OCI-LY7 (cell line): ENCODE measurements at regions not wholly inside any gene's neighbourhood (a gene's known extent, or its start where the extent isn't known, plus 50 kb on each side); places are given as distances from the start of the nearest gene placed in this dataset.

Experiments used
- BruUV-seq: library from RNA; stranded (reverse); fragments of 400-500 nt; replicated peaks from 2 replicates; lab custom pipeline; 2021; lab: Mats Ljungman, UMichigan
- CTCF ChIA-PET: fragments of 300-600 bp; sonication (Branson Sonifier 250); formaldehyde crosslinking; loops from one replicate; lab custom pipeline; 2022; ENCODE audit warnings: antibody characterized with exemption; ENCODE audit not compliant: unreplicated experiment; lab: Charles Lee
- POLR2A ChIA-PET: fragments of 300-600 bp; sonication (Branson Sonifier 250); formaldehyde crosslinking; loops from one replicate; lab custom pipeline; 2022; ENCODE audit warnings: antibody characterized with exemption; lab: Charles Lee
- DNase-seq: peaks from one replicate; pipeline ENCODE4 v3.0.0-alpha.2; 2015; ENCODE audit warnings: low spot score
- H2AFZ ChIP-seq: fragments of 200-600 bp; sonication (generic), shearing (Covaris generic); 2 replicates; pipeline ENCODE4 v1.6.1; 2014; ENCODE audit warnings: mild to moderate bottlenecking, antibody characterized with exemption, low read length, moderate library complexity
- H3K27ac ChIP-seq: fragments of 200-600 bp; sonication (generic); 2 replicates; pipeline ENCODE4 v1.5.1; 2014; ENCODE audit warnings: mixed run types, low read depth, mild to moderate bottlenecking, moderate library complexity, low read length, inconsistent platforms; ENCODE audit not compliant: poor library complexity, severe bottlenecking
- H3K36me3 ChIP-seq: fragments of 200-600 bp; sonication (generic); 2 replicates; pipeline ENCODE4 v1.6.1; 2014; ENCODE audit warnings: mild to moderate bottlenecking, antibody characterized with exemption, low read length, moderate library complexity, mixed read lengths; ENCODE audit not compliant: insufficient read depth
- H3K4me1 ChIP-seq: fragments of 200-600 bp; sonication (generic); 2 replicates; pipeline ENCODE4 v1.5.1; 2014; ENCODE audit warnings: mild to moderate bottlenecking, low read length; ENCODE audit not compliant: insufficient read depth, poor library complexity, severe bottlenecking
- H3K4me2 ChIP-seq: fragments of 200-600 bp; sonication (generic); 2 replicates; pipeline ENCODE4 v1.6.1; 2014; ENCODE audit warnings: mild to moderate bottlenecking, low read length
- H3K4me3 ChIP-seq: fragments of 200-600 bp; sonication (generic); 2 replicates; pipeline ENCODE4 v1.5.1; 2014; ENCODE audit warnings: mild to moderate bottlenecking, low read depth, low read length; ENCODE audit not compliant: poor library complexity, severe bottlenecking
- H3K79me2 ChIP-seq: fragments of 200-600 bp; sonication (generic); 2 replicates; pipeline ENCODE4 v1.6.1; 2016; ENCODE audit warnings: low read depth, mild to moderate bottlenecking, low read length, moderate library complexity, mixed read lengths; ENCODE audit not compliant: insufficient read depth
- H3K9me2 ChIP-seq: fragments of 200-600 bp; sonication (generic); 2 replicates; pipeline ENCODE4 v1.6.1; 2016; ENCODE audit warnings: mild to moderate bottlenecking, low read length, mixed read lengths; ENCODE audit not compliant: insufficient read depth
- H3K9me3 ChIP-seq: fragments of 200-600 bp; sonication (generic); 2 replicates; pipeline ENCODE4 v1.6.1; 2014; ENCODE audit warnings: mild to moderate bottlenecking, mixed run types, low read length, mixed read lengths
- H4K20me1 ChIP-seq: fragments of 200-600 bp; sonication (generic); 2 replicates; pipeline ENCODE4 v1.6.1; 2014; ENCODE audit warnings: mild to moderate bottlenecking, antibody characterized with exemption, low read length, moderate library complexity, mixed read lengths; ENCODE audit not compliant: insufficient read depth
- EZH2phosphoT487 ChIP-seq: fragments of 200-600 bp; sonication (generic); IDR thresholded peaks from 2 replicates; pipeline ENCODE4 v1.6.1; 2018; ENCODE audit warnings: low read depth, borderline replicate concordance, mild to moderate bottlenecking, mixed run types, antibody characterized with exemption, low read length, moderate library complexity, mixed read lengths
- intact Hi-C: fragments of 100-400 bp; cut with micrococcal nuclease; formaldehyde crosslinking; loops from one replicate; pipeline ENCODE4 v1.10.0; 2022; ENCODE audit not compliant: unreplicated experiment
- TF ChIP-seq, protein P1 (sequence below): fragments of 200-600 bp; sonication (generic); conservative IDR thresholded peaks from 2 replicates; pipeline ENCODE4 v1.5.1; 2014; ENCODE audit warnings: mild to moderate bottlenecking, antibody characterized with exemption, low read length, moderate library complexity, mixed read lengths

DNA sequence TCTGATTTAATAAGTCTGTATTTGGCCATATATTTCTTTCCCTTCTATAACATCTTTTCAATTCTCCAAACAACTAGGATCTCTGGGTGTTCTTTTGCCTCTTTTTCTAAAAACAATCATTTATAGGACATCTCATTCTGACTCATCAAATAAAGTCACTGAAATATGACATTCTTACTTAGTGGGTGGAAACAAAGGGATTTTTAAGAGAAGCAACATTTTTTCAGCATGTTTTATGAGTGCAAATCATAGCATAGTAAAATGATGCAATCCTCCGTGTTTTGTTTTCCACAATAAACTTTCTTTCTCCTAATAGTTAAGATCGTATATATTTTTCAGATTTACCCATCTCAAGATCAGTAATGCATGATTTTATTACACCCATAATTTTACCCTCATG lies 179.8 kb downstream of the SPCS3 start:
- no peak for DNase-seq
- no peak overlapping the region for H3K27ac ChIP-seq
- H3K4me3 ChIP-seq: no peak overlapping the region
- H3K4me2 ChIP-seq: no peak overlapping the region
- no peak for TF ChIP-seq EZH2phosphoT487
- H3K36me3 ChIP-seq: no peaks in the 10 kb centered on the region
- H2AFZ ChIP-seq: no peak overlapping the region
- no peaks in the 10 kb centered on the region for H3K79me2 ChIP-seq
- CTCF ChIA-PET: no interaction called here
- POLR2A ChIA-PET: no interaction called here
- no peaks in the 10 kb centered on the region for H3K9me3 ChIP-seq
- H3K9me2 ChIP-seq: no peaks in the 10 kb centered on the region
- no peaks in the 10 kb centered on the region for H4K20me1 ChIP-seq
- BruUV-seq: no TSS peak
- H3K4me1 ChIP-seq: no peaks in the 10 kb centered on the region
- intact Hi-C loops: no loop called here

DNA sequence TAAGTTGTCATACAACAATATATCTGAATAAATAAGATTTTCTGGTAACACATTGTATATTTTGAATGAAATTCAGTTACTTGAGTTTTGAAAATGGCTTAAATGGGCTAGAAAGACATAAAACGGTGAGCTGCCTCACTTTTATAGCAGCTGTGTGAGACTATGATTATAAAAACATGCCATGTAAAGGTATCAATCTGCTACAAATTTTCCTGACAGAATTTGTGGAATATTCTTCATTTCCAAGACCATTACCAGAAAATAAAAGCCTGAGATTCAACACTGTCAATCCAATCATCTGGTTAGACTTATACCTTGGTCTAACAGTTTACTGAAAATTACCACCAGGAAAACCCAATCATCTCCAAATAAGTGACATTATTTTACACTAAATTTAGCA lies 181.1 kb downstream of the SPCS3 start:
- no TSS peak for BruUV-seq
- intact Hi-C loops: no loop called here
- Histone ChIP-seq H3K9me2 (no peaks in the 10 kb centered on the region), H3K4me2 (no peak overlapping the region), H3K27ac (no peak overlapping the region), H3K79me2 (no peaks in the 10 kb centered on the region), H4K20me1 (no peaks in the 10 kb centered on the region), H3K36me3 (no peaks in the 10 kb centered on the region), H3K4me1 (no peaks in the 10 kb centered on the region), H2AFZ (no peak overlapping the region), H3K4me3 (no peak overlapping the region), H3K9me3 (no peaks in the 10 kb centered on the region)
- ChIA-PET POLR2A (no interaction called here), CTCF (no interaction called here)
- TF ChIP-seq EZH2phosphoT487: no peak
- TF ChIP-seq, protein P1, sequence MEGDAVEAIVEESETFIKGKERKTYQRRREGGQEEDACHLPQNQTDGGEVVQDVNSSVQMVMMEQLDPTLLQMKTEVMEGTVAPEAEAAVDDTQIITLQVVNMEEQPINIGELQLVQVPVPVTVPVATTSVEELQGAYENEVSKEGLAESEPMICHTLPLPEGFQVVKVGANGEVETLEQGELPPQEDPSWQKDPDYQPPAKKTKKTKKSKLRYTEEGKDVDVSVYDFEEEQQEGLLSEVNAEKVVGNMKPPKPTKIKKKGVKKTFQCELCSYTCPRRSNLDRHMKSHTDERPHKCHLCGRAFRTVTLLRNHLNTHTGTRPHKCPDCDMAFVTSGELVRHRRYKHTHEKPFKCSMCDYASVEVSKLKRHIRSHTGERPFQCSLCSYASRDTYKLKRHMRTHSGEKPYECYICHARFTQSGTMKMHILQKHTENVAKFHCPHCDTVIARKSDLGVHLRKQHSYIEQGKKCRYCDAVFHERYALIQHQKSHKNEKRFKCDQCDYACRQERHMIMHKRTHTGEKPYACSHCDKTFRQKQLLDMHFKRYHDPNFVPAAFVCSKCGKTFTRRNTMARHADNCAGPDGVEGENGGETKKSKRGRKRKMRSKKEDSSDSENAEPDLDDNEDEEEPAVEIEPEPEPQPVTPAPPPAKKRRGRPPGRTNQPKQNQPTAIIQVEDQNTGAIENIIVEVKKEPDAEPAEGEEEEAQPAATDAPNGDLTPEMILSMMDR: no peak
- no peak for DNase-seq

DNA sequence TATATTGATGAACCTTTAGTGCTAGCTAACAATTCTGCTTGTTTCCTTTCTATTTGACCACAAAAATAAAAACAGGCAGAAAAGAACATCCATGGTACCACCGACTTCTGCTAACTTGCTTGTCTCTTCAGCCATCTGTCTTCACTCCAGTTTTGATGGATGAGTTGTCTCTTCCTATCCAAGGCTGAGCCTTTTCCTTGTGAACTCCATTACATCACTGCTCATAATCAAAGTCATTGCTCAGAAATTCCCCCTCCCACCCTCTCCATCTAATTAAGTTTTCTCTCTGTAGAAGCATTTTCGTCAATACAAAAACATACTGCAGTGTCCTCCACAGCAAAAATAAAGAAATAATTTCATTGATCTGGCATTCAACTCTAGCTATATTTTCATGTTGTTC lies 184.4 kb downstream of the SPCS3 start:
- BruUV-seq: no TSS peak
- Histone ChIP-seq H3K9me3 (no peaks in the 10 kb centered on the region), H3K4me3 (no peak overlapping the region), H3K36me3 (no peaks in the 10 kb centered on the region), H2AFZ (no peak overlapping the region), H3K4me2 (no peak overlapping the region), H4K20me1 (no peaks in the 10 kb centered on the region), H3K27ac (no peak overlapping the region), H3K79me2 (no peaks in the 10 kb centered on the region), H3K4me1 (no peaks in the 10 kb centered on the region), H3K9me2 (no peaks in the 10 kb centered on the region)
- DNase-seq: no peak
- ChIA-PET POLR2A (interaction anchor here (0.6 kb wide), 1 partner anchor 52 kb away, joined by 3 read pairs; no protein-coding TSS in a partner anchor), CTCF (no interaction called here)
- TF ChIP-seq, protein P1: no peak
- intact Hi-C loops: no loop called here
